ENCODE measurements at regions not wholly inside any gene's neighbourhood (a gene's known extent, or its start where the extent isn't known, plus 50 kb on each side); places are given as distances from the start of the nearest gene placed in this dataset.

DNA sequence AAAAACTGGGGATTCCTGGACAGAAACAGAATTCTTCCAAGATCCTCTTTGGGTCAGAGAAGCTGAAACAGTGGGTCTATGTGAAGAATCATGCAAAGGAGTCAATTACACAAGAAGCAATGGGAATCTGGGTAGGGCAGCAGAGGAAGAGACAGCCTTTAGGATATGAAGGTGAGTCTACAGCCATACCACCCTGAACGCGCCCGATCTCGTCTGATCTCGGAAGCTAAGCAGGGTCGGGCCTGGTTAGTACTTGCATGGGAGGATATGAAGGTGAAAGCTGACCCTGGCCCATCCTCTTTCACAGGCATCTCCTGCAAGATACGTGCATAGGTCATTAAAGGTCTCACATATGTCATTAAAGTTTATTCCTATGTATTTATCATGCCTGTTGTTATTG lies 1080.9 kb upstream of the FANCL start:
- TF ChIP-seq EP300 (IDR thresholded peaks at IDR 0.05; ENCODE audit: low read depth), result no peak
- no peak for TF ChIP-seq POLR2AphosphoS5 (IDR thresholded peaks at IDR 0.05)
- no peak for TF ChIP-seq POLR2A (IDR thresholded peaks at IDR 0.05)
- TF ChIP-seq, protein P1, sequence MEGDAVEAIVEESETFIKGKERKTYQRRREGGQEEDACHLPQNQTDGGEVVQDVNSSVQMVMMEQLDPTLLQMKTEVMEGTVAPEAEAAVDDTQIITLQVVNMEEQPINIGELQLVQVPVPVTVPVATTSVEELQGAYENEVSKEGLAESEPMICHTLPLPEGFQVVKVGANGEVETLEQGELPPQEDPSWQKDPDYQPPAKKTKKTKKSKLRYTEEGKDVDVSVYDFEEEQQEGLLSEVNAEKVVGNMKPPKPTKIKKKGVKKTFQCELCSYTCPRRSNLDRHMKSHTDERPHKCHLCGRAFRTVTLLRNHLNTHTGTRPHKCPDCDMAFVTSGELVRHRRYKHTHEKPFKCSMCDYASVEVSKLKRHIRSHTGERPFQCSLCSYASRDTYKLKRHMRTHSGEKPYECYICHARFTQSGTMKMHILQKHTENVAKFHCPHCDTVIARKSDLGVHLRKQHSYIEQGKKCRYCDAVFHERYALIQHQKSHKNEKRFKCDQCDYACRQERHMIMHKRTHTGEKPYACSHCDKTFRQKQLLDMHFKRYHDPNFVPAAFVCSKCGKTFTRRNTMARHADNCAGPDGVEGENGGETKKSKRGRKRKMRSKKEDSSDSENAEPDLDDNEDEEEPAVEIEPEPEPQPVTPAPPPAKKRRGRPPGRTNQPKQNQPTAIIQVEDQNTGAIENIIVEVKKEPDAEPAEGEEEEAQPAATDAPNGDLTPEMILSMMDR (IDR thresholded peaks at IDR 0.05), result no peak
- no peak overlapping the region for H3K4me3 ChIP-seq
- no peaks in the 10 kb centered on the region for H3K9me3 ChIP-seq
- DNase-seq, result no peak
- no peaks in the 10 kb centered on the region for H3K4me1 ChIP-seq
- H3K27ac ChIP-seq, result no peak overlapping the region
- 87 to 95% methylated on average over 4 to 7 of the region's 7 CpGs for WGBS, 2 donors (ENCODE audit: low coverage in 1 of 2)
- intact Hi-C loops (cut with DNase I; ENCODE audit: low total_unique reads), result no loop called here
- no peaks in the 10 kb centered on the region for H3K27me3 ChIP-seq
- no peaks in the 10 kb centered on the region for H3K36me3 ChIP-seq
- in situ Hi-C loops (cut with MboI; ENCODE audit: low pct_ligation_motif_present in 1 of 4, low pct_unique_long_range_greater_than_20kb in 1 of 4, low sequenced_read_pairs in 3 of 4), result loop anchor here in 1 of 4 donors (25.0 kb wide), 1 partner anchor 1240 kb away; the partner anchor contains the start of gene BCL11A

DNA sequence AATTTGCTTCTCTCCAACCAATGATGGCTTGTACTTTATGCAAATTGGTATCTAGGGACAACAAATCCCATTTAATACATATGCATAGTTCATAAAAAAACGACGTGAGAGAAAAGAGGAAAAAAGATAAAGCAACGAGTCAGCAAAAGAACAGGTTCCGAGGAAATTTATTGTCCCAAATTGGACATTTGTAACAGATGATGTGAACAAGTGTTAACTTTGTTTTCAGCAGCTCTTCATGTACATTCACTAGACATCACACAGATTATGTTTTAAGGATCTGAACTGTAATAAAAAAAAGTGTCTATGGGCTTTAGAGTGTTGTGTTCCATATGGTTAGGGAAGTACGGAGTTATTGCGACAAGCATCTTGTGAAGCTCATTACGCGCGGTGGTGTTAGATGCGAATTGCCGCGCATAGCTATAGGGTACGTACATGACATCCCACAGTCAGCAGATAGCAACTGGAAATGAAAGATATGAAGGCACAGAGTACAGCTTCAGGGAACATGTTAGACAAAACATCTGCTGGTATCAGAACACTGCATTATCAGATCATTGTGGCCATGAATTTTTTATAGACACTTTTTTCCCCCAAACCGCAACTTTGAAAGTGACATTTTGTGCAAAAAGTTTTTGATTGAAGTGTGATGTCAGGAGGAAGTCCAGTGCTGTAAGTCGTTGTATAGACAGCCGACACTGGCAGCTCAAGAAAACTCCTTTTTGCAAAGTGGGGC lies 1073.1 kb upstream of the FANCL start:
- Histone ChIP-seq H3K27ac (no peak overlapping the region), H3K4me1 (no peaks in the 10 kb centered on the region), H3K4me3 (no peak overlapping the region), H3K36me3 (no peaks in the 10 kb centered on the region), H3K27me3 (peaks cover under 1% of the 10 kb centered on the region), H3K9me3 (no peaks in the 10 kb centered on the region)
- 82 to 85% methylated on average over 15 to 16 of the region's 16 CpGs for WGBS, 2 donors (ENCODE audit: low coverage in 1 of 2)
- intact Hi-C loops (cut with DNase I; ENCODE audit: low total_unique reads), result no loop called here
- no peak for DNase-seq
- TF ChIP-seq EP300 (IDR thresholded peaks at IDR 0.05; ENCODE audit: low read depth) (no peak), POLR2A (IDR thresholded peaks at IDR 0.05) (no peak), POLR2AphosphoS5 (IDR thresholded peaks at IDR 0.05) (no peak)
- TF ChIP-seq, protein P1 (IDR thresholded peaks at IDR 0.05), result no peak
- in situ Hi-C loops (cut with MboI; ENCODE audit: low pct_ligation_motif_present in 1 of 4, low pct_unique_long_range_greater_than_20kb in 1 of 4, low sequenced_read_pairs in 3 of 4), result loop anchor here in 1 of 4 donors (25.0 kb wide), 1 partner anchor 1248 kb away; the partner anchor contains the start of gene BCL11A

DNA sequence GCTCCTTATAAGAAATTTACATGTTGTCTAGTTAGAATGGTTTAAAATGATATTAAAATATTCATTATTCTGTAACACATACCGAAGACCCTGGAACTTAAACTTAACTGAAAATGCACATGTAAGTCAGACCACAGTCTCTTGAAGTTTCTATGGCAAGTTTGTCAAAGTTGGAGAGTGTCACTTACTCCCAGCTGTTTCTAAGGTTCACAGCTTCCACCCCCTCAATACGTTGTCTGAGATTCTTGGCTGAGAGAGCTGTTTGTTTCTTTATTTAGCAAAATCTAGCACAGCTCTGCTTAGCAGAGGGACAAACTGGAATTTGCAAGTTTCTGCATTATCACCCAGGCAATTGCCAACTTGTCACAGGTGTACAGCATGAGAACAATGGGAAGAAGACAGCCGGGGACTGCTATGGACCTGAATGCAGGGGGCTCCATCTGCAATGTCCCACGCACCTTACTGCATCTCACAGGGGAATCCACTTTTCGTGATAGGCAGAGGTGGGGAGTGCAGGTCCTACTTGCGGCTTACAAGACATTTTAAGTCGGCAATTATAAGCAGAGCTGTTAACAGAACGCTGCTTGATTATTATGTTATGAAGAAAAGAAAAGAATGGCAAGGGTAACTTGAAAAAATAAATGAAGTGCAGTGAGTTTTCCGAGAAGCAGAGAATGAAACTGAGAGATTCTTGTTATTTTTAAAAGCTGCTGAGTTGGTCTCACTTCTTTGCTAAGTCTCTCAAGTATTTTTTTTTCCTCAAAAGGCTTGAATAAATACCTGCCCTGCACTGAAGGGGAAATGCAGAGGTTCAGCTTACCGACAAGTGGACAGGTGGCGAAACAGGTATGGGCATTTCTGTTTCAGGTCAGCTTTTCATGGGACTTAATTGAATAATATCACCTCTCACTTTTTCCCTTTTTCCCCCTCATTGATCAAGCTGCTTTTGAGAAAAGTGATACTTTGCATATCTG lies 1072.1 kb upstream of the FANCL start:
- intact Hi-C loops (cut with DNase I; ENCODE audit: low total_unique reads), result no loop called here
- peaks cover 4% of the 10 kb centered on the region for H3K27me3 ChIP-seq
- H3K4me1 ChIP-seq, result no peaks in the 10 kb centered on the region
- in situ Hi-C loops (cut with MboI; ENCODE audit: low pct_ligation_motif_present in 1 of 4, low pct_unique_long_range_greater_than_20kb in 1 of 4, low sequenced_read_pairs in 3 of 4), result loop anchor here in 1 of 4 donors (25.0 kb wide), 1 partner anchor 1249 kb away; the partner anchor contains the start of gene BCL11A
- H3K4me3 ChIP-seq, result no peak overlapping the region
- no peak for DNase-seq
- WGBS, 2 donors (ENCODE audit: low coverage in 1 of 2), result 67 to 75% methylated on average over 11 of the region's 11 CpGs
- no peaks in the 10 kb centered on the region for H3K9me3 ChIP-seq
- H3K27ac ChIP-seq, result no peak overlapping the region
- H3K36me3 ChIP-seq, result no peaks in the 10 kb centered on the region
- no peak for TF ChIP-seq EP300 (IDR thresholded peaks at IDR 0.05; ENCODE audit: low read depth)

DNA sequence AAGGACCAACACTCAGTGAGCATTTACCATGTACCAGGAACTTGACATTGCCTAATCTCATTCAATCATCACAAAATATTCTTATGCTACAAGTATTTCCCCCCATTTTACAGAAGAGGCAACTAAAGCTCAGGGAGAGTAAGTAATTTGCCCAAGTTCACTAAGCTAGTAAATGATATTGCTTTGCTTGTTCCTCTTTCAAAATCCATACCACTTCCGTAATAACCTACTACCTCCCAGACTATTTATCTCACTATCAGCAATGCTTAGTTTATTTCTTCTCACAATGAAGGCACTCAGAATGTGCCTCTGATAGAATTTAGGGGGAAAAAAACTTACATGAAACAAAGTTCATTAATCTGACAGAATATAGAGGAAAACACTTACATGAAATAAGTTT lies 1070.9 kb upstream of the FANCL start:
- WGBS, 2 donors (ENCODE audit: low coverage in 1 of 2), result 67 to 100% methylated on average over 1 of the region's 1 CpG
- no peak for DNase-seq
- Histone ChIP-seq H3K4me1 (no peaks in the 10 kb centered on the region), H3K4me3 (no peak overlapping the region), H3K9me3 (no peaks in the 10 kb centered on the region), H3K27ac (no peak overlapping the region), H3K27me3 (peaks cover 4% of the 10 kb centered on the region), H3K36me3 (no peaks in the 10 kb centered on the region)
- in situ Hi-C loops (cut with MboI; ENCODE audit: low pct_ligation_motif_present in 1 of 4, low pct_unique_long_range_greater_than_20kb in 1 of 4, low sequenced_read_pairs in 3 of 4), result loop anchor here in 1 of 4 donors (25.0 kb wide), 1 partner anchor 1250 kb away; the partner anchor contains the start of gene BCL11A
- intact Hi-C loops (cut with DNase I; ENCODE audit: low total_unique reads), result no loop called here
- TF ChIP-seq, protein P1 (IDR thresholded peaks at IDR 0.05), result no peak

All from transverse colon (tissue), 4 donors.